HG03045 (cell line): ENCODE measurements at regions not wholly inside any gene's neighbourhood (a gene's known extent, or its start where the extent isn't known, plus 50 kb on each side); places are given as distances from the start of the nearest gene placed in this dataset.

Source experiments
- ATAC-seq: cut with Tn5 transposase; IDR thresholded peaks from one replicate; pipeline ENCODE4 v1.9.1; 2021; ENCODE audit warnings: mild to moderate bottlenecking, moderate library complexity; ENCODE audit not compliant: unreplicated experiment

DNA sequence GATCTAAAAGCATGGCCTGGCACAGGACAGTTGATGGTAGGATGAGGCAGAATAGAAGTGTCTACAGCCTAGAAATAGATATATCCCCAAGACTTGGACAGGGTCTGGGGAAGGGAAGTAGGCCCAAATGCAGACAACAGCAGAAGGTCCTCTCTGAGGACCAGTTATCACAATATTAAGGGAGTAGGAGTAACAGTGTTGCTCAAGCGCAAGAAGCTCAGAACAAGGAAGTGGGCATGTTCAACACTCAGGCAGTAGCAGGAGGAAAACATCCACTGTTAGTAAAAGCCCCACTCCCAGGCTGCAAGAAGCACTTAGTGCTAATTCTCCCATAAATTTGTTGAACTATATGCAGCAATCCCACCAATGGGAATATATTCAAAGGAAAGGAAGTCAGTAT lies 314.7 kb downstream of the METTL4 start:
- no peak for ATAC-seq

DNA sequence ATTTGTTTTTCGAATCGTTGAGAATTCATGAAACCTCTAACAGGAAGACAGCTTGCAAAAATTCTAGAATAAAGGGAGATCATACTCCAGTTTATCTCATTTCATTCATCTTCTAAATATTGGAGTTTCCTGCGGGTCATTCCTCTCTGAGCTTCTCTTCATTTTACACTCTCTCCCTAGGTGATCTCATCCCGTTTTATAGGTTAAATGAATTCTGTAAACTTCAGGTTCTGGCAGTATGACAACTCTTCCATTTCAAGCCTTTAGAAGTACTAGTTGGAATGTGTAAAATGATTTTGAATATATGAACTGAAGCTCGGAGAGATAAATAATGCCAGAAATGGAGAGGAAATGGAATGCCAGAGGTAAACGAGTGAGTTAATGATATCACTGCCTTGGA lies 312.4 kb downstream of the METTL4 start:
- no peak for ATAC-seq

DNA sequence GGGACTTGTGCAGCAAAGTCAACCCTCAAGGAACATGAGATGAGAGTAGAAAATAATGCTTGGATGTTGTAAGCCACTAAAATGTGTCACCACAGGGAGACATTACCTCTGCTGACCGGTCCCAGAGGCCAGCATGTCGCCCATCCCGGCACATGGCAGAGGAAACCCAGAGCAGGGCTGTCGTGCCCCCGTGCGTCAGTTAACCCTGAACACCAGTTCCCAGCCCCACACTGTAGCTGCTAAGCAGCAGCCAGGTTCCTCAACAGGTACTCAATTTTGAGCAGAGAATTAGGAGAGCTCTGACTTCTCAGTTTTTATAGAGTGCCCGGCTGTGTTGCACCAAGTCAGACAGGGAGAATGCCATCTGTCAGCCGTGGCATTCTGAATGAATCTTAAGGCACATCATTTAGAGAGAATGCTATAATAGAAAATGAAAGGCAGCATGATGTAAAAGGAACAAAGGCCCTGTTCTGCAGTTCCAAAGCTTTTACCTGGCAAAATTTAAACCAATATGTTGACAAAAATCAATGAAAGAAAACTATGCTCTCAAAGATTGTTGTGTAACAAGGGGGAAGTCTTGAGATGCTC lies 307.9 kb downstream of the METTL4 start:
- no peak for ATAC-seq

DNA sequence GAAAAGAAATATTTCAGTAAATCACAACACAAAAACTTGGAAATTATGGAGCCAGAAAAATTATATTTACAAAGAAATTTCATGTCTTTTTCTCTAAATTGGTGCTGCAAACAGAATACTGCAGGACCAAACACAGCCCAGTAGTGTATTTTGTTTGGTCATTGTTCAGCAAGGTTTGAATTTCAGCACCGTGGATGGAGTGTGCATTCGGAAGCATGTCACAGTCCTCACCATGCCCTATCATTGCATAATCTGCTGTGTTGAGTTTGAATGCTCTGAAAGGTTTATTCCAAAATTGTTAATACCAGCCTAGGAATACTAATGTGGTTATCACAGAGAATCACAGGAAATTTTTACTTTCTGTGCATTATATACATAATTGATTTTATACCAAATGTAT lies 296.7 kb downstream of the METTL4 start:
- ATAC-seq: no peak

DNA sequence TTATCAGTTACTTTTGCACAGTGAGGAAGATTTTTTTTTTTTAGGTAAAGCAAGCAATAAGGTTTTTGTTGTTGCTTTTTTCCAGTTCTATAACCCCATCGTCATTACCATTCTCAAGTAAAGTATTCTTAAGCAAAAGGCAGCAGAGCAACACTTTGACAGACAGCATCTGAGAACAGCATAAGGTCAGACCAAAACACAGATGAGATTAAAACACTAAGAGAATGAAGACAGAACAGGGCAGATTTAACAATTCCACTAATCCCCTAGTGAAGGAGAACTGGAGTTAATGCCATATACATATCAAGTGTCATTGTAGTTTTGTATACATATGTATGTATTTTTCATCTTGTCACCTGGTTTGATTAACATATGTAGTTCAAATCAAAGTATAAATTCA lies 290.2 kb downstream of the METTL4 start:
- ATAC-seq: no peak

DNA sequence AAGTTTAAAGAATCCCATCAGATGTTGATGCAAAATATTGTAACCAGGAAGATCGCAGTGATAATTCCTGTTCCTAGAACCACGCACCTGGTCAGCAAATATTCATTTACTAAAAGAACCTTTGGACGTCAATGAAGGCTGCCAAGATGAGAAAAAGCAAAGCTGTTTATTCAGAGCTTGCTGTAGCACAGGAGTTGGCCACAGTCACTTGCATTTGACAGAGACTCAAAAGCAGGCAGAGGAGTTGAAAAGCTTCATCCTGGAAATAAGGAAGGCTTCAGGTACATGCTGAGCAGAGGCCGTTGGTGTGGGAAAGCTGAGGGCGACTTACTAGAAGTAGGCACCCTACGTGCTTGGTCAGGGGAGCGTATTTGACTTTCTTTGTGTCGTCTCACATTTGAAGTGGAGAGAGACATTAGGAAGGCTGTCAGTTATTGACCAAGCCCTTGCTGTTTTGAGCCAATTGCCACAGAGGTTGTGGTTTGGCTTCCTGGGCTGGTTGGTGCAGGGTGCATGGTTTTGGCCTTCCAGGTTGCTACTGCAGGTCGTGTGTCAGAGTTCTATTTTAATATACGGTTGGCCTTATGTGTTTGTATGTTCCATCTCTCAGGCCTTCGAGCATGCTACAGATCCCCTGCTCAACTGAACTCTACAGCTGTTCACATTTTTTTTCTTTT lies 289.6 kb downstream of the METTL4 start:
- ATAC-seq: no peak

DNA sequence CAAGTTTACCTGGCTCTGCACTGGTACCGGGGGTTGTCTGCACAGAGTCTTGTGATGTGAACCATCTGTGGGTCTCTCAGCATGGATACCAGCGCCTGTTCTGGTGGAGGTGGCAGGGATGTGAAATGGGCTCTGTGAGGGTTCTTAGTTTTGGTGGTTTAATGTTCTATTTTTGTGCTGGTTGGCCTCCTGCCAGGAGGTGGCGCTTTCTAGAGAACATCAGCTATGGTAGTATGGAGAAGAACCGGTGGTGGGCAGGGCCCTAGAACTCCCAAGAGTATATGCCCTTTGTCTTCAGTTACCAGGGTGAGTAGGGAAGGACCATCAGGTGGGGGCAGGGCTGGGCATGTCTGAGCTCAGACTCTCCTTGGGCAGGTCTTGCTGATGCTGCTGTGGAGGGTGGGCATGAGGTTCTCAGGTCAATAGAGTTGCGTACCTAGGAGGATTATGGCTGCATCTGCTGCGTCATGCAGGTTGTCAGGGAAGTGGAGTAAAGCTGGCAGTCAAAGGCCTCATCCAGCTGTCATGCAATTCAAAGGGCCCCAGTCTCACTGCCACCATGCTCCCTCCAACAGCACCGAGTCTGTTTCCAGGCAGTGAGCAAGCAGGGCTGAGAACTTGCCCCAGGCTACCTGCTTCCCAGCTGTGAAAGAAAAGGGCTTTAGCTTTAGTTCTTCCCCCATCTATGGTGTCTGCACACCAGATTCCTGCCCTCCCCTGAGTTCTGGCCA lies 278.0 kb downstream of the METTL4 start:
- no peak for ATAC-seq

DNA sequence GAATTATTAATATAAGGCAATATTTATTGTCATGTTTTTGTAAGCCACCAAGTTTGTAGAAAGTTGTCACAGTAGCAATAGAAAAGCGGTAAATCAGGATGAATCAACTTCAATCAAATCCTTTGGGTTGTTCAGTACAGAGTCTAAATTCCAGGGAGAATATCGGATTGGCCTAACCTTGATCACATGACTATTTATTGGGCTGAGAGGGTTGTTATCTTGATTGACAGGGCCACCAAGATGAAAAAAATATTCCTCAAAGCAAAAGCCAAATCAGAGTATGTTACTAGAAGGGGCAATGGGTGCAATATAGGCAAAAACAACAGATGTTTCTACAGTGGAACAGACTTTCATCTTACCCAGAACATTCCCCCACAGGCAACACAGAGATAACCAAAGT lies 270.0 kb downstream of the METTL4 start:
- no peak for ATAC-seq

DNA sequence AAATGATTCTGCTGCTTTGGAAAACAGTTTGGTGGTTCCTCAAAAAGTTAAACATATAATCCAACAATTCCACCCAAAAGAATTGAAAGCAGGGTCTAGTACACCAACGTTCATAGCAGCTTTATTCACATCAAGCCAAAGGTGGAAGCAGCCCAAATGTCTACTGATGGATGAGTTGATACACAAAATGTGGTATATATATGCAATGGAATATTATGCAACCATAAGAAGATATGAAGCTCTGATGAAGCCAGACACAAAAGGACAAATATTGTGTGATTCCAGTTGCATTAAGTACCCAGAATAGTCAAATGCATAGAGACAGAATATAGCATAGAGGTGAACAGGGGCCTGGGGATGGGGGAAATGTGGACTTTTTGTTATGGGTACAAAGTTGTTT lies 269.3 kb downstream of the METTL4 start:
- ATAC-seq: no peak

DNA sequence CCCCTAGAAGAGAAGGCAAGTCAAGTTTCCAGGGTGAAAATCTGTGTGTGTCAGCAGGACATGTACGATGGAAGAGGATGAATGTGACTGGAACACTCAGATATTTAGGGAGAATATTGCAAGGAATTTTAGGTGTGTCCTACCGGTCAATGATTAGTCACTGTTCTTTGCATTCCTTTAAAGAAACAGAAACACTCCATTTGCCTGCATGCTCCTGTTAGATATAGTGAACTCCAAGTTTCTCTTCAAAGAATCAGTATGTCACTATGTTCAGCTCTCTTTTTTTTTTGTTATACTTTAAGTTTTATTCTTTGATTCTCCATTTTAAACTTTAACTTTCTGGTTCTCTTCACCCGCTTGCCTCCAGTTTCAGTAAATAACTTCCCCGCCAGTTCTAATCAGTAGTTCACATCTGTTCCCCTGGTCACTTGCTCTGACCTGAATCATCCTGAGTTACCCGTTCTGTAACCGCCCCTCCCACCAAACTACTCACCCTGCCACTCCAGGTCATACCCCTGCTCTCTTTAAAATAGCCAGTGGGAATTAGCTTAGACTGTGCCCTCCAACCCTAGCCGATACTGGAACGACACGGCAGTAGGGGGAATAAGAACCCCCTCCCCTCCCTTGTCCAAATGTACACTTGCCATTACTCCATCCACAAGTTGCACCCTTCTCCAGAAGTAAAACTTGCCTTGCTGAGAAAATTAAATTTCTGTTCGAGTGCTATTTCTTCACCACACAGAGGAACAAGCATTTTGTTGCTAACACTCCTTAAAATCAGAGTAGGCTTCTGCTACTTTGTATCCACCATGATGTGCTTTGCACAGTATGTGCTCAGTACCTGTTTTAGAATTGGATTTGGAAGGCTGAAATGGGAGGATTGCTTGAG lies 268.4 kb downstream of the METTL4 start:
- ATAC-seq: no peak

DNA sequence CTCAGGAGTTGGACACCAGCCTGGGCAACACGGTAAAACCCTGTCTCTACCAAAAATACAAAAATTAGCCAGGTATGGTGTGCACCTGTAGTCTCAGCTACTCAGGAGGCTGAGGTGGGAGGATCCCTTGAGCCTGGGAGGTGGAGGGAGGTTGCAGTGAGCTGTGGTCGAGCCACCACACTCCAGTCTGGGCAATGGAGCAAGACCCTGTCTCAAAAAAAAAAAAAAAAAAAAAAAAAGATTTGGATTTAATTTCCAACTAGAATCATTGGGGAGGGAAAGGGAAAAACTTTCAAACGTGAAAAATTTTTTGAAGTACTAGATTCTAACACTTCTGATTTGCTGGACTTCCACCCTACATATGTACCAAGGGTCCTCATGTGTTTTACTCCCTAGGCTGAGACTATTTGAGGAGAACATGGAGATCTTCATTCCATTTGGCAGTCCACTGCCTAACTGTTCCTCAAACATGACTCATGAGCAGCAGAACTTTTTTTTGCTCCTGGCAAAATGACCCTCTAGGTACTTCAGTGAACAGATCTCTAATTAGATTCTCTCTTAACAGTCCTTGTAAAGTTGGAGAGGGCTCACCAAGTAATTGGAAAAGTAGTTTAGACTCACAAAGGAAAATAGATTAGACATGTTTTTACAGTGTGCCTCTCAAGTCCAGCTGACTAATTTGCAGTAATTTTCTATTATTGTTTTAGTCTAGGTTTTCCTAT lies 267.6 kb downstream of the METTL4 start:
- ATAC-seq: no peak

DNA sequence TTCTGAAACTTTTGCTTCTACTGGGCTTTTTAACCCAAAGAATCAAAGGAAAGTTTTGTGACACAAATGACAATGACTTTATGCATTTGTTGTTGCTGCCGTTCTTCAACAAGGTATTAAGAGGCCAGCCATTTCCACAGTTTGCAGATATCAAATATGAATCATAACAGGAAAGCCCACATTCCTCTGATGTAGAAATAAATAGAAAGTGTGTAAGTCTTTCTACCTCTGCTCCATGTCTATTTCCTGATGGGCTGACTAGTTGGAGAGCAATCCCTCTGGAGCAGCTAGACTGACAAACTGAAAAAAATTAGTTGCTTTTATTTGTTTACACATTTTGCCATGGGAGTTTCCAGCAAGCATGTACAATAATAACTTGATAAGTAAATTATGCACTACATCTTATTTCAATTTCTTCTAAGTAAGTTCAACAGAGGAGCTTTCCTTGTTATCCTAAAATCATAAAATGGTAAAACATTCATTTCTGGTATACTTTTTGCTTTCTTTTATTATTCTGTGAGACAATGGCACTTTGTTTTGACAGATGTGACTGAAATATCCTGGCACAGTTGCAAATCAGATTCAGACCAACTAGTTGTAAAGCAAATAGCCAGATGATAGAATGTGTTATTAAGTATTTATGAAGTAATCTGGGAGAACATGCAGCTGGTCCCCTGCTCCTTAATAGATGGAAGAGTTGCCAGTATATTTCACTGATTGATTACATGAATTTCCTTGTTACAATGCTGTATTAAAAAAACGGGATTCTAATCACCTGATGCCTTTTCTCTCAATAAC lies 266.7 kb downstream of the METTL4 start:
- ATAC-seq: no peak

DNA sequence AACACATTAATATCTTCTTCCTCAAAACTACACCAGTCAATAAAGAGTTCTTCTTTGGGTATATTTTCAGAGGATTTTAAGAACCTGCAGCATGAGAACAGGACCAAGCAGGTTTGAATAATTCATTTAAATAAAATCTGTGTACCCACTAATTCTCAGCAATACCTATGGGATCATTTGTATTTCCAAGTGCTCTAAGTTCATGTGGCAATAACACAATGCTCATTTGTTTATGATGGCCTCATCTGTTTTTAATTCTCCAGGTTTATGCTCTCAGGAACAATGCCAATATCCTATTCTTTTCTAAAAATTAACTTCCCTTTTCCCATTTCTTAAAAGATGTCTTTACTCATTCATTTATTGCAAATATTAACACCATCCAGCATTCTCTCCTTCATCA lies 264.7 kb downstream of the METTL4 start:
- no peak for ATAC-seq

DNA sequence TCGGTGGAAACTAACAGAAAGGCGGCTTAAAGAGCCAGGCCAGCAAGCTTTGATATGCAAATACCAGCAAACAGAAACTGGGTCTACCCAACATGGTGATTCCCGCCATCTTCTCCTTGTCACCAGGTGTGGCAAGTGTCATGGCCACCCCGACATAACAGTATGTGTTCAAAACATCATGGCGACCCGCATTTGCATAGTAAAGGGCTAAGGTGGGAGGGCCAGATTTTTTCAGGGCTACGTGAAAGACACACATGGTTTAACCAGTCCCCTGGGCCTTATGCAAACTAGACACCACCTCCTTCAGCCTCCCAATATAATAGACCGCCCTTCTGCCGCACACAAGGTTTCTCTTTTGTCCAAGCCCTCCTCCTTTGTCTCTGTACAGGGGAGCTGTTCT lies 260.4 kb downstream of the METTL4 start:
- no peak for ATAC-seq

DNA sequence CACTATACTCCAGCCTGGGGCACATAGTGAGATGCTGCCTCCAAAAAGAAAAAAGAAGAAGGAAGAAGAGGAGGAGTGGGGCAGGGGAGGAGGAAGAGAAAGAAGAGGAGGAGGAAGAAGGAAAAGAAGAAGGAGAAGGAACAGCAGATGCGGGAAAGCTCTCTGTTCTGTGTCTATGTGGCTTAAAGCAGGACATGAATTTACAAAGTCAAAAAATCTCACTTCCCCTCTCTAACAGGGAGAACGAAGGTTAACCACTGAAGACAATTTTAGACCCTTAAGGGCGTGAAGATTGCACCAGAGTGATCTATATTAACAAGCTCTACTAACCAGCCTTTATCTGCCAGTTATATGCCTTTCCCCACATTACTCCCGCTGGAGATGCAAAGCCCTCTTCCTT lies 258.9 kb downstream of the METTL4 start:
- ATAC-seq: no peak

DNA sequence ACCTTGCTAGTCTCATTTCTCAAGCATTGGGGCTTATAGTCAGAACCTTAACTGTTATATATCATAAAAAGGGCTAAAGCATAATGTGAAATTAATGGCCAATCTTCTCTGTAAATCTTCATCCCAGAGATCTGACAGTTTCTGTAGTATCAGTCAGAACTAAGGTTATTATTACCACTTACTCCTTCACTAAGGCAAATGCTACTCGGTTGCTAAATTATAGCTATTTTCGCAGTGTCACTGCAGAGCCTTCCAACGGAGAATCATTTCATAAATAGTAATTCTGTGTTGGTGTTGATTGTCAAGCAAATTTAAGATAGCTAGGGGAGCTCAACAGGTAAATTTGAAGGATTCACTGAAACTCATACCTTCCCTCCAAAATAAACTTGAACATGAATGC lies 258.0 kb downstream of the METTL4 start:
- ATAC-seq: no peak

DNA sequence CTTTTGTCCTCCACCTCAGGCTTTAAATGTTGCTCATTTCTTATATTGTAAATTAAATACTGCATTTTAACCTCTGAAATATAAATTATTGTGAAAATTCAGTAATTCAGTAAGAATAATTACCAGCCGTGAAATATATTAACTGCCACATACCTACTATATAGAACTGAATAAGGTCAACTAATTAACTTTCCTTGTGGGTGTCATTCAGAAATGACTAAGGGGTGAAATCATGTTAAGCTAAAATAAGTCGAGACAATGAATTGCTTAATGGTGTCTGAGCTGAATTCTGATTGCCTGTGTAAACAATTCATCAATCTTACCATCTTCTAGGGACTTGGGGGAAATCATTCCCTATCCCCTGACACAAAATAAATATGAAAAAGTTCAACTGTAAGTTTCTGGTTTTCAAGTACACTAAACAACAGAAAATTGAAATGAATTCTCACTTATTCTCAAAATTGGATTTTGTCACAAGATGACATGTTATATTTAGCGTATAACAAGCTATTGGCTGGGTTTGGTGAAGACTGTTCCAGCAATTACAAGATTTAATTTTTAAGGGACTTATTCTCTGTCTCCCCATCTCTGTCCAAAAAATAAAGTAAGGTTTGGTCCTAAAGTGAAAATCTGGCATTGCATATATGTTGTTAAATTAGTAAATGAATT lies 255.1 kb downstream of the METTL4 start:
- ATAC-seq: no peak

DNA sequence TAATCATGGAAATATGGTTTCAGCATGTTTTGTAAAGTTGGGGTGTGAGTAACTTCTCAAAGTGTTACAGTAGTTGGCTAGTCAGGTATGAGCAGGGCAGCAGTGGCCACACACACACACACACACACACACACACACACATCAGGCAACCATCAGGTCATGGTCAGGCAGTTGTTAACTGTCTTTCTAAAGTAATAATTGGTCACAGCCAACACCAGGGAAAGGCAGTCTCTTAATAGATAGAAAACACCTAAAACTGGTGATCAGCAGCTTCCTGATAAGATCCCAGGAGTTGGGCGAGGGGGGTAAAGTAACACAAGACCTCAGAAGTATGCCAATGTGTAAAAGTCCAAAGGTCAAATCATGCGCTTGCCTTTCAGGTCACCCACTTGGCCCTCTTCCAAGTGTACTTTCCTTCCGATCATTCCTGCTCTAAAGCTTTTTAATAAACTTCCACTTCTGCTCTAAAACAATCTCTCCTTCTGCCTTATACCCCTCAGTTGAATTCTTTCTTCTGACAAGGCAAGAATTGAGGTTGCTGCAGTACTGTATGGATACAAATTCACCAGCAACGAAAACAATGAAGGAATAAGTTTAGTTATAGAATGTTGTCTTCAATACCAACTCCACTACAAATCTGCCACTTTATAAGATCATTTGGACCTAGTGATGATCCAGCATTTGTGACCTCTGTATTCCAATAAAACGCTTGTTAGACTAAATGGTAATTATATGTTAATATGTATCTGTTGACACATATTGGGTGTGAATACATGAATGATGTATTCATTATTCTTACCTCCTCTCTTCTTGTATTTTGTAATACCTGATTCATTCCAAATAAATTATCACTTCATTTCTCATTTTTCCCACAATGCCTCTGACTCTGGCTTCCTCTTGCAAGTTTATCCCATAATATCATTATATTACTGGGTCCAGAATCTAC lies 254.3 kb downstream of the METTL4 start:
- ATAC-seq: no peak
